Neural crest cell (in vitro differentiated cells): ENCODE measurements at regions not wholly inside any gene's neighbourhood (a gene's known extent, or its start where the extent isn't known, plus 50 kb on each side); places are given as distances from the start of the nearest gene placed in this dataset.

ENCODE experiments used
- DNase-seq: peaks from one replicate; pipeline ENCODE4 v3.0.0; 2021; ENCODE audit warnings: low read depth, mixed read lengths, low spot score
- H3K27ac Mint-ChIP-seq: one replicate; pipeline ENCODE4 v1.8.0; 2021; ENCODE audit warnings: mild to moderate bottlenecking, mixed read lengths; ENCODE audit not compliant: unreplicated experiment
- H3K27me3 Mint-ChIP-seq: 2 replicates; pipeline ENCODE4 v1.8.0; 2021; ENCODE audit warnings: low read depth, mild to moderate bottlenecking, mixed read lengths
- H3K36me3 Mint-ChIP-seq: 2 replicates; pipeline ENCODE4 v1.8.0; 2021; ENCODE audit warnings: low read depth, mild to moderate bottlenecking, mixed read lengths
- H3K4me1 Mint-ChIP-seq: 2 replicates; pipeline ENCODE4 v1.8.0; 2021; ENCODE audit warnings: mixed read lengths
- H3K4me3 Mint-ChIP-seq: one replicate; pipeline ENCODE4 v1.8.0; 2021; ENCODE audit warnings: mild to moderate bottlenecking, mixed read lengths
- H3K9me3 Mint-ChIP-seq: 2 replicates; pipeline ENCODE4 v1.8.0; 2021; ENCODE audit warnings: mixed read lengths
- TF ChIP-seq, protein P1 (sequence below): fragments of 200-600 bp; sonication (generic); conservative IDR thresholded peaks from 2 replicates; pipeline ENCODE4 v1.5.0; 2021; ENCODE audit warnings: antibody characterized with exemption, mild to moderate bottlenecking

GRCh38 chr6:92011681-92012245, 1407.6 kb downstream of the EPHA7 start:
- Mint-ChIP-seq H3K9me3 (peaks cover 9% of the 10 kb centered on the region), H3K4me3 (no peak overlapping the region), H3K27me3 (no peaks in the 10 kb centered on the region), H3K27ac (no peak overlapping the region), H3K36me3 (peaks cover 2% of the 10 kb centered on the region), H3K4me1 (no peaks in the 10 kb centered on the region)
- DNase-seq = no peak
- TF ChIP-seq, protein P1, sequence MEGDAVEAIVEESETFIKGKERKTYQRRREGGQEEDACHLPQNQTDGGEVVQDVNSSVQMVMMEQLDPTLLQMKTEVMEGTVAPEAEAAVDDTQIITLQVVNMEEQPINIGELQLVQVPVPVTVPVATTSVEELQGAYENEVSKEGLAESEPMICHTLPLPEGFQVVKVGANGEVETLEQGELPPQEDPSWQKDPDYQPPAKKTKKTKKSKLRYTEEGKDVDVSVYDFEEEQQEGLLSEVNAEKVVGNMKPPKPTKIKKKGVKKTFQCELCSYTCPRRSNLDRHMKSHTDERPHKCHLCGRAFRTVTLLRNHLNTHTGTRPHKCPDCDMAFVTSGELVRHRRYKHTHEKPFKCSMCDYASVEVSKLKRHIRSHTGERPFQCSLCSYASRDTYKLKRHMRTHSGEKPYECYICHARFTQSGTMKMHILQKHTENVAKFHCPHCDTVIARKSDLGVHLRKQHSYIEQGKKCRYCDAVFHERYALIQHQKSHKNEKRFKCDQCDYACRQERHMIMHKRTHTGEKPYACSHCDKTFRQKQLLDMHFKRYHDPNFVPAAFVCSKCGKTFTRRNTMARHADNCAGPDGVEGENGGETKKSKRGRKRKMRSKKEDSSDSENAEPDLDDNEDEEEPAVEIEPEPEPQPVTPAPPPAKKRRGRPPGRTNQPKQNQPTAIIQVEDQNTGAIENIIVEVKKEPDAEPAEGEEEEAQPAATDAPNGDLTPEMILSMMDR = no peak

DNA sequence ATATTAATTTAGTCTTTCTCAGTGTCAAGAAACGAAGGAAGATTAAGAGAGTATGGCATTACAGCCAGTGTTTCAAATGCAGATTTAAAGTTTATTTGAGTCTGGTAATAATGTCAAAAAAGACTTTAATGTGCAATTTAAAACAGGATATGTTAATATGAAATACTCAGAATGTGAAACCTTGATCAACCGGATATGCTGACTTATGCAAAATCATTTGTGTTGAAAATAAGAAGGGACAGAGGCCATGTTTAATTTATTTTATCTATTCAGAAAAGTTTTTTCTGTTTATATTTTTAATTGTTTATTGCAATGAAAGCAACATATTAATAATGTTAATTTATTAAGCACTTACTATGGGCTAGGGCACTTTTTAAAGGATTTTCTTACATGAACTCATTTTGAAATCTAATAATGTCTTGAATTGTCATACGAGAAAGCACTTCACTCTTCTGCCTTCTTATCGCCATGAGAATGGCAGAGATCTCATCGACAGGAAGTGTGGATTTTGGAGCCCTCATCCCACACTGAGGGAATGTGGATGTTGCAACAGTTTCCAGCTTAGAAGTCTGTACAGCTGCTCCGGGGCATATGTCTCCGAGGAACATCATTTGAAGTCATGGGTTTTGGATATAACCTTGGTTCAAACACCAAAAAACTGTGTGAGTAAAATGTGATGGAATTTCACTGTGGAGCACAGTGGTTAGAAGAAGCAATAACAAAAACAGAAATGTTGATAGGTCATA, 1410.4 kb downstream of the EPHA7 start:
- H3K27ac Mint-ChIP-seq = no peak overlapping the region
- TF ChIP-seq, protein P1 = no peak
- DNase-seq = no peak
- no peaks in the 10 kb centered on the region for H3K27me3 Mint-ChIP-seq
- no peak overlapping the region for H3K4me3 Mint-ChIP-seq
- H3K9me3 Mint-ChIP-seq = peaks cover 2% of the 10 kb centered on the region
- H3K4me1 Mint-ChIP-seq = no peaks in the 10 kb centered on the region
- H3K36me3 Mint-ChIP-seq = no peaks in the 10 kb centered on the region

DNA sequence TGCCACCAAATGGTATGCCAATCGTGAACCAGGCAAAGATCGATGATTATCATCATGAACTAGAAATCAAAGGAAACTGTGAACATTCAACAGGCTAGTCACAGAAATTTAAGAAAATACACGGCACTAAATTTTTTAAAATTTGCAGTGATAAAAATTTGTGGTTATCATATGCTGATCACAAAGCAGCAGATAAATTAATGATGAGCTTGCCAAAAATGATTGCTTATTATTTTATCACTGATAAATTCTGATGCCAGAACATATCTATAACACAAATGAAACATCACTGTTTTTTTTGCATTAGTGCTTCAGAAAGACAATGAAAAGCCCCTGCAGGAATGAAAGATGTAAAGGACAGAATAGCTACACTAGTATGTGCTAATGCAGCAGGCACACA, 1413.2 kb upstream of the MAP3K7 start:
- Mint-ChIP-seq H3K36me3 (no peaks in the 10 kb centered on the region), H3K9me3 (no peaks in the 10 kb centered on the region), H3K27me3 (no peaks in the 10 kb centered on the region), H3K4me1 (no peaks in the 10 kb centered on the region), H3K4me3 (no peak overlapping the region), H3K27ac (no peak overlapping the region)
- TF ChIP-seq, protein P1 = no peak
- no peak for DNase-seq

DNA sequence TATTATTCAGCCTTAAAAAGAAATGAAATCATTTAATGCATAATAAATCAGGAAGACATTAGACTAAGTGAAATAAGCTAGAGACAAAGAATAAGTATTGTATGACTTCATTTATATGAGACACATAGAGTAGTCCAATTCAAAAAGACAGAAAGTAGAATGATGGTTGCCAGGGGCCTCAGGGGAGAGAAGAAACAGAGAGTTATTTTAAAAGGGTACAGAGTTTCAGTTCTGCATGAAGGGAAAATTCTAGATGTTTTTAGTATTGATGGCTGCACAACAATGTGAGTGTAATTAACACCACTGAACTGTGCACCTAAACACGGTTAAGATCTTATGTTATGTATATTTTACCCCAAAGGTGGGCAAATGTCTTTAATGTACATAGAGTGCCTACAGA, 1407.9 kb upstream of the MAP3K7 start:
- H3K9me3 Mint-ChIP-seq = peaks cover 8% of the 10 kb centered on the region

GRCh38 chr6:91982559-91982958, 1395.7 kb upstream of the MAP3K7 start:
- no peak overlapping the region for H3K27ac Mint-ChIP-seq
- H3K36me3 Mint-ChIP-seq = no peaks in the 10 kb centered on the region
- DNase-seq = no peak

More for the DNA sequence above, 1407.9 kb upstream of the MAP3K7 start:
- Mint-ChIP-seq H3K36me3 (peaks cover 3% of the 10 kb centered on the region), H3K27me3 (no peaks in the 10 kb centered on the region), H3K4me1 (no peaks in the 10 kb centered on the region), H3K4me3 (no peak overlapping the region), H3K27ac (no peak overlapping the region)
- TF ChIP-seq, protein P1 = no peak
- no peak for DNase-seq

More at GRCh38 chr6:91982559-91982958, 1395.7 kb upstream of the MAP3K7 start:
- H3K4me1 Mint-ChIP-seq = no peaks in the 10 kb centered on the region
- H3K4me3 Mint-ChIP-seq = no peak overlapping the region
- H3K27me3 Mint-ChIP-seq = no peaks in the 10 kb centered on the region
- H3K9me3 Mint-ChIP-seq = no peaks in the 10 kb centered on the region
- TF ChIP-seq, protein P1 = no peak
